Astrocyte (in vitro differentiated cells and primary cell): ENCODE measurements at regions not wholly inside any gene's neighbourhood (a gene's known extent, or its start where the extent isn't known, plus 50 kb on each side); places are given as distances from the start of the nearest gene placed in this dataset.

Experiments
- DNase-seq: peaks from one replicate; pipeline ENCODE4 v3.0.0-alpha.2; 2010; ENCODE audit warnings: low read depth
- FAIRE-seq: peaks from 2 replicates; lab custom pipeline; 2011; peaks lifted over from hg19 to GRCh38; lab: Jason Lieb, UNC
- H2AFZ ChIP-seq: 2 replicates; pipeline ENCODE4 v1.6.0; 2012; ENCODE audit warnings: low read depth, low read length, inconsistent platforms
- H3K27ac ChIP-seq: 2 replicates; pipeline ENCODE4 v1.5.1; 2011; ENCODE audit warnings: low read depth, low read length, inconsistent platforms
- H3K27me3 ChIP-seq: 2 replicates; pipeline ENCODE4 v1.6.0; 2011; ENCODE audit warnings: low read length, inconsistent platforms; ENCODE audit not compliant: insufficient read depth
- H3K36me3 ChIP-seq: 2 replicates; pipeline ENCODE4 v1.5.1; 2011; ENCODE audit warnings: low read length, inconsistent platforms; ENCODE audit not compliant: insufficient read depth
- H3K4me1 ChIP-seq: 2 replicates; pipeline ENCODE4 v1.5.1; 2011; ENCODE audit warnings: low read length, inconsistent platforms; ENCODE audit not compliant: insufficient read depth
- H3K4me2 ChIP-seq: 2 replicates; pipeline ENCODE4 v1.6.0; 2012; ENCODE audit warnings: low read length, inconsistent platforms
- H3K4me3 ChIP-seq: 2 replicates; pipeline ENCODE4 v1.5.1; 2011; ENCODE audit warnings: low read depth, mild to moderate bottlenecking, low read length, inconsistent platforms; ENCODE audit not compliant: insufficient read depth
- H3K79me2 ChIP-seq: 2 replicates; pipeline ENCODE4 v1.6.0; 2012; ENCODE audit warnings: mild to moderate bottlenecking, low read length, inconsistent platforms; ENCODE audit not compliant: insufficient read depth
- H3K9ac ChIP-seq: 2 replicates; pipeline ENCODE4 v1.6.0; 2012; ENCODE audit warnings: mild to moderate bottlenecking, low read length, inconsistent platforms
- H3K9me3 ChIP-seq: 2 replicates; pipeline ENCODE4 v1.5.1; 2012; ENCODE audit warnings: low read depth, mild to moderate bottlenecking, low read length, inconsistent platforms; ENCODE audit not compliant: insufficient read depth
- H4K20me1 ChIP-seq: 2 replicates; pipeline ENCODE4 v1.6.0; 2012; ENCODE audit warnings: low read length, inconsistent platforms; ENCODE audit not compliant: insufficient read depth
- H3K27ac Mint-ChIP-seq: one replicate; pipeline ENCODE4 v1.8.0; 2021; ENCODE audit warnings: mild to moderate bottlenecking, mixed read lengths; ENCODE audit not compliant: unreplicated experiment
- H3K27me3 Mint-ChIP-seq: one replicate; pipeline ENCODE4 v1.8.0; 2021; ENCODE audit warnings: low read depth, mixed read lengths; ENCODE audit not compliant: unreplicated experiment
- H3K36me3 Mint-ChIP-seq: one replicate; pipeline ENCODE4 v1.8.0; 2021; ENCODE audit warnings: low read depth, mixed read lengths; ENCODE audit not compliant: unreplicated experiment
- H3K4me1 Mint-ChIP-seq: one replicate; pipeline ENCODE4 v1.8.0; 2021; ENCODE audit warnings: low read depth, mixed read lengths; ENCODE audit not compliant: unreplicated experiment
- H3K4me3 Mint-ChIP-seq: one replicate; pipeline ENCODE4 v1.8.0; 2021; ENCODE audit warnings: mild to moderate bottlenecking, moderate library complexity, mixed read lengths; ENCODE audit not compliant: unreplicated experiment
- H3K9me3 Mint-ChIP-seq: one replicate; pipeline ENCODE4 v1.8.0; 2021; ENCODE audit warnings: mild to moderate bottlenecking, mixed read lengths; ENCODE audit not compliant: unreplicated experiment
- EZH2 ChIP-seq: IDR thresholded peaks from 2 replicates; pipeline ENCODE4 v1.6.1; 2012; ENCODE audit warnings: mild to moderate bottlenecking, low read length, inconsistent platforms; ENCODE audit not compliant: insufficient read depth
- TF ChIP-seq, protein P1 (sequence below): IDR thresholded peaks from 2 replicates; pipeline ENCODE4 v1.5.1; 2011; ENCODE audit warnings: low read depth, mild to moderate bottlenecking, inconsistent platforms, low read length, moderate library complexity; ENCODE audit not compliant: insufficient read depth

DNA sequence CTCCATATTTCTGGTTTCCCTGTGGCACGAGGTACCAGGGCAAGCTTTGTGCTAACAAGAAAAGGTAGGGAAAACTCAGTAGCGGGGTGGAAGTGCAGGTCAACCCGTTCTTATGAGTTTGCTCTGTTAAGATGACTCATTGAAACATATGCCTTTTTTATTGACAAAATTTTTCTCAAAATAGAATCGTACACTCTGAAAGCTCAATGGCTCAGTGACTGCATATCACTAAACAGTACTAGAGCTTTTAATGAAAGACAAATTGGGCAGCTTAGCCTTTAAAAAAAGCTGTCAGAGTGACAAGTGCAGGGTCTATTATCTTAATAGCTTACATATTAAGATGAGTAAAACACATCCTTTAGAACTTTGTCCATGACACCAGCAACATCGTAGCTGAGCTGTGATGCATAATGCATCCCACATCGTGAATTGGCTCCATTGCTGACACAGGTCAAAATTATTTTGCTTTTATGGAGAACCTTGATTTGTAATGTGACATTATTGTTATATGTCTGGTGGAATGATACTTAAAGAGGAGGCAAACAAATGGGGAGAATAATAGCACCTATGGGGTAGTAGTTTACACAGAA, 264.4 kb downstream of the ETV1 start:
- H4K20me1 ChIP-seq, result no peaks in the 10 kb centered on the region
- no peak for TF ChIP-seq EZH2
- TF ChIP-seq, protein P1, sequence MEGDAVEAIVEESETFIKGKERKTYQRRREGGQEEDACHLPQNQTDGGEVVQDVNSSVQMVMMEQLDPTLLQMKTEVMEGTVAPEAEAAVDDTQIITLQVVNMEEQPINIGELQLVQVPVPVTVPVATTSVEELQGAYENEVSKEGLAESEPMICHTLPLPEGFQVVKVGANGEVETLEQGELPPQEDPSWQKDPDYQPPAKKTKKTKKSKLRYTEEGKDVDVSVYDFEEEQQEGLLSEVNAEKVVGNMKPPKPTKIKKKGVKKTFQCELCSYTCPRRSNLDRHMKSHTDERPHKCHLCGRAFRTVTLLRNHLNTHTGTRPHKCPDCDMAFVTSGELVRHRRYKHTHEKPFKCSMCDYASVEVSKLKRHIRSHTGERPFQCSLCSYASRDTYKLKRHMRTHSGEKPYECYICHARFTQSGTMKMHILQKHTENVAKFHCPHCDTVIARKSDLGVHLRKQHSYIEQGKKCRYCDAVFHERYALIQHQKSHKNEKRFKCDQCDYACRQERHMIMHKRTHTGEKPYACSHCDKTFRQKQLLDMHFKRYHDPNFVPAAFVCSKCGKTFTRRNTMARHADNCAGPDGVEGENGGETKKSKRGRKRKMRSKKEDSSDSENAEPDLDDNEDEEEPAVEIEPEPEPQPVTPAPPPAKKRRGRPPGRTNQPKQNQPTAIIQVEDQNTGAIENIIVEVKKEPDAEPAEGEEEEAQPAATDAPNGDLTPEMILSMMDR, result no peak
- no peak overlapping the region for H3K27ac ChIP-seq
- H3K27me3 ChIP-seq, result no peaks in the 10 kb centered on the region
- no peak overlapping the region for H3K4me3 ChIP-seq
- H3K27me3 Mint-ChIP-seq, result no peaks in the 10 kb centered on the region
- H3K9me3 ChIP-seq, result no peaks in the 10 kb centered on the region
- H3K36me3 ChIP-seq, result no peaks in the 10 kb centered on the region
- H3K9me3 Mint-ChIP-seq, result peaks cover 3% of the 10 kb centered on the region
- no peak overlapping the region for H3K4me3 Mint-ChIP-seq
- no peak overlapping the region for H3K4me2 ChIP-seq
- no peaks in the 10 kb centered on the region for H3K4me1 Mint-ChIP-seq
- no peaks in the 10 kb centered on the region for H3K36me3 Mint-ChIP-seq
- FAIRE-seq (no peak), DNase-seq (no peak)
- no peaks in the 10 kb centered on the region for H3K79me2 ChIP-seq
- H3K4me1 ChIP-seq, result no peaks in the 10 kb centered on the region
- no peak overlapping the region for H2AFZ ChIP-seq
- H3K9ac ChIP-seq, result no peak overlapping the region
- no peak overlapping the region for H3K27ac Mint-ChIP-seq

DNA sequence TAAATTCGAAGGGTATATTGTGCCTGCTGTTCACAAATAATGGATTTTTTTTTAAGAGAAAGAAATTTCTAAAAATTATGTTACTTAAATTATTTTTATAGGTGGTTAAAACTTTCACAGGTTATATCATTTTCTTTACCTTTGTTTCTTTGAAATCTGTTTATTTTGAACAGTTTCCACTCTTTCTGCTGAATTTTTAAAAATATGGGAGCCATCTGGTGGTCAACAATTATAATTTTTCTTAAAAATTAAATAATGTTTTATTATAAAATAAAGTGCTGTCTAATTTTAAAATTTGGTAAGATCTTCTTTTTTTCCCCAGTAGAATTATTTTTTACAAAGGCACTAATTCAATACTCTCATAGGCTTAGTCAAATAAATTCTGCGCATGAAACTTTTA, 263.9 kb downstream of the ETV1 start:
- no peak overlapping the region for H3K4me3 Mint-ChIP-seq
- H3K9ac ChIP-seq, result no peak overlapping the region
- H3K79me2 ChIP-seq, result no peaks in the 10 kb centered on the region

DNA sequence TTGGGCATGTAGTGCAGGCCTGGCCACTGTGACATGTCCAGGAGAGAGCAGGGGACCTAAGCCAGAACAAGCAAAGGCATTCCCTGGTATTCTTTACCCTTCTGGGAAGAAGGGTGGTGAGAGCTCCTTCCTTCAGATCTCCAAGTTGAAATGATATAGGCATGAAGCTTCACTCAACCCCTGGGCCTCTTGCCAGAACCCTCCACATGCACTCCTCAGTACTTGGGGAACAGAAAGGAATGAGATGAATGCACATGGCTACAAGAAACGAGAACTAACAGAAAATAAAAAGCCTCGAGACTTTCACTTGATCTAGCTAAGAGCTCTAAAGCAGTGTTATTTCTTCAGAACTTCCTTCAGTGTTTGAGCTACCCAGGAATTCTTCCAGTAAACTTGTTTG, 262.2 kb downstream of the ETV1 start:
- H3K9me3 ChIP-seq, result no peaks in the 10 kb centered on the region
- no peaks in the 10 kb centered on the region for H3K79me2 ChIP-seq
- no peaks in the 10 kb centered on the region for H4K20me1 ChIP-seq
- H3K36me3 ChIP-seq, result no peaks in the 10 kb centered on the region
- no peaks in the 10 kb centered on the region for H3K27me3 ChIP-seq
- H3K4me1 ChIP-seq, result no peaks in the 10 kb centered on the region
- Mint-ChIP-seq H3K27ac (no peak overlapping the region), H3K4me3 (no peak overlapping the region), H3K27me3 (no peaks in the 10 kb centered on the region), H3K9me3 (peaks cover 3% of the 10 kb centered on the region), H3K4me1 (no peaks in the 10 kb centered on the region), H3K36me3 (no peaks in the 10 kb centered on the region)
- no peak overlapping the region for H3K27ac ChIP-seq
- TF ChIP-seq, protein P1, result no peak
- no peak for TF ChIP-seq EZH2
- FAIRE-seq (no peak), DNase-seq (peak; percentile 4)
- H3K4me2 ChIP-seq, result no peak overlapping the region
- no peak overlapping the region for H2AFZ ChIP-seq
- no peak overlapping the region for H3K4me3 ChIP-seq
- no peak overlapping the region for H3K9ac ChIP-seq

More for the DNA sequence above, 263.9 kb downstream of the ETV1 start:
- Histone ChIP-seq H3K27me3 (no peaks in the 10 kb centered on the region), H3K4me1 (no peaks in the 10 kb centered on the region), H3K36me3 (no peaks in the 10 kb centered on the region), H3K4me3 (no peak overlapping the region), H2AFZ (no peak overlapping the region), H3K4me2 (no peak overlapping the region), H3K27ac (no peak overlapping the region), H3K9me3 (no peaks in the 10 kb centered on the region), H4K20me1 (no peaks in the 10 kb centered on the region)
- DNase-seq (no peak), FAIRE-seq (no peak)
- Mint-ChIP-seq H3K36me3 (no peaks in the 10 kb centered on the region), H3K27me3 (no peaks in the 10 kb centered on the region), H3K9me3 (peaks cover 3% of the 10 kb centered on the region), H3K27ac (no peak overlapping the region), H3K4me1 (no peaks in the 10 kb centered on the region)
- TF ChIP-seq, protein P1, result no peak
- no peak for TF ChIP-seq EZH2
